Hematopoietic multipotent progenitor cell treated with erythropoietin and hydrocortisone succinate and interleukin-3 and kit ligand, for 15 days (in vitro differentiated cells): ENCODE measurements at regions not wholly inside any gene's neighbourhood (a gene's known extent, or its start where the extent isn't known, plus 50 kb on each side); places are given as distances from the start of the nearest gene placed in this dataset.
"Not testable (repeated sequence)": the region's sequence is repeated elsewhere in the genome, so short reads cannot be mapped to it uniquely, and the experiment has no call there.

Experiments
- DNase-seq: peaks from one replicate; pipeline ENCODE4 v3.0.0-alpha.2; 2015; ENCODE audit warnings: low spot score

- no peak for DNase-seq
These were observed 481.6 kb downstream of the EIPR1 start for GRCh38 chr2:2896011-2896410.

GRCh38 chr2:2894011-2894410 is 483.6 kb downstream of the EIPR1 start:
- DNase-seq: not testable (repeated sequence)

DNA sequence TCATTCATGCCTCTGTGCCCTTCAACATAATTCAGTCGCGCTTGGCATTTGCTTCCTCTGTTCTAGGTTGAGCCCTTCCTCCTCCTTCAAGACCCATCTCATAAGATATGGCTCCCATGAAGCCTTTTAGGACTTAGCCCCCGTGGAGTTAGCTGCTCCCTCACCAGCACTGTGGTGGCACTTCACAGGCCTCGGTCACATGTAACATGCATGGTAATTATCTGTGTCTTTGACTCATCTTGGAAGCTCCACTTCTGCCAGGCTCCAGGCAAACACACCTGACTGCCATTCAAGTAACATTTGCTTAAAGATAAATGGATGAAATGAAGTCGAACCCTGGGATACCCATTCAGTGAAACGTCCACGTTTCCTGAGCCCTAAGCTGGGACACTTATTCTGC is 484.7 kb downstream of the EIPR1 start:
- no peak for DNase-seq

- no peak for DNase-seq
These were observed 485.2 kb downstream of the EIPR1 start for GRCh38 chr2:2892378-2892777.

DNA sequence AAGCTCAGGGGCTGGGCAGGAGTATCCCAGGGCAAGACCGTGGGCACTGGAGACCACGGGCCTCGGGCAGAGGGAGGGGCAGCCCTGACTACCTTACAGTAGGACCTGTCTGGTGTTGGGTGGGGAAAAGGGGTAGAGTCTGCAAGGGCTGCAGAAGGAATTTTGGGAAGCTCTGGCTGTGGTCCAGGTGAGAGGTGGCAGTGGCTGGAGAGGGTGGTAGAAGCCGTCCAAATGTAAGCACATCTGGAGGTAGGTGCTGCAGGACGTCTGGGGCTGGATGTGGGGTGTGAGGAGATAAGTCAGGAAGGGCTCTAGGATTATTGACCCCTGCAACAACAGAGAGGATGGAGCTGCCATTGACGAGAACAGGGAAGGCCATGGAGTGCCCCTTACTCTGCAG is 486.7 kb downstream of the EIPR1 start:
- DNase-seq: no peak

GRCh38 chr2:2890246-2890645 is 487.4 kb downstream of the EIPR1 start:
- no peak for DNase-seq

- no peak for DNase-seq
These were observed 488.0 kb downstream of the EIPR1 start for GRCh38 chr2:2889646-2890045.

DNA sequence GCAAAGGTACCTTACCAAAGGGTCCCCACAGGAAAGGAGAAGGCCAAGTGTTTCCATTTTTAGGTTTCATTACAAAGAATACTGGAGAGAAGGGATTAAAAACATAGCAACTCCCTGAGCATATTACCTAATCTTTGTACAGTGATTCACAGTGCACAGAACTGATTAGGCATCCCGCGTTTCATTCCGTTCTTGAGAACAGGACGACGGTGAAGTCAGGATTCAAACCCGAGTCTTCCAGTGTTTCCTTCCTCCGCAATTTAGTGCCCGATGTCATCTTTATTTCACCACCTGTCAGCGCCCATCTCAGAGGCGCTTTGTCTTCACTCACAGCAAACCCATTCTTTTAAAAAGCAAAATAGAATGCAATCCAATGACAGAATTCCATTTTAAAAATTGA is 488.5 kb downstream of the EIPR1 start:
- DNase-seq: no peak

GRCh38 chr2:2887772-2888387 is 489.7 kb downstream of the EIPR1 start:
- DNase-seq: no peak

DNA sequence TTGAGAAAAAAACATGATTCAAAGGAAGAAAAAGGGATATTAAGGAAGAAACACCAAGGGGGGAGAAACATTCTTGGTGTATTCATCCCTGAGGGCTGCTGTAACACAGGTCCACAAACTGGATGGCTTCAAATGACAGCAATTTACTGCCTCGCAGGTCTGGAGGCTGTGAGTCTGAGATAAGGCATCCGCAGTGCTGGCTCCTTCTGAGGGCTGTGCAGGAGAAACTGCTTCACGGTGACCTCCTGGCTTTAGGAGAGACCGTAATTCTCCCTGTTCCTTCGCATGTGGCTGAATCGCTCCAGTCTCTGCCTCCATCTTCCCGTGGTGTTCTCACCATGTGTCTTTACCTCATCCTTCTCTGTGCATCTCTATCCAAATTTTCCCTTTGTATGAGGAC is 490.7 kb downstream of the EIPR1 start:
- no peak for DNase-seq

DNA sequence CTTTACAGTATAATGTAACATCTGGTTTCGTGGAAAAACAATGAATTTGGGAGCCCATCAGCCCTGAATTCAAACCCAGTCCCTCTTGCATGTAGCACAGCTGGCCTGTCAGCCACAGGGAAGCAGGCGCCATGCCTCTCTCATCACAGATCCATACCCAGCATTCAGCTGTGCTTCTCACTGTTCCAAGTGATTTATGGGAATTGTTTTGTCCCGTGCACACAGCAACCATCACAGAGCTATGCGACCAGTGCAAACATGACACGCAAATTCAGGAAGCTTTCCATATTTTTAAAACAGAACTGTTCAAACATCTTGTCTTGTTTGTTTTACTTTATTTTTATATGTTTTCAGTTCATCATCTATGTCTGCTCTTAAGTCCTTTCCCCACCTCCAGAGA is 496.1 kb downstream of the EIPR1 start:
- no peak for DNase-seq

DNA sequence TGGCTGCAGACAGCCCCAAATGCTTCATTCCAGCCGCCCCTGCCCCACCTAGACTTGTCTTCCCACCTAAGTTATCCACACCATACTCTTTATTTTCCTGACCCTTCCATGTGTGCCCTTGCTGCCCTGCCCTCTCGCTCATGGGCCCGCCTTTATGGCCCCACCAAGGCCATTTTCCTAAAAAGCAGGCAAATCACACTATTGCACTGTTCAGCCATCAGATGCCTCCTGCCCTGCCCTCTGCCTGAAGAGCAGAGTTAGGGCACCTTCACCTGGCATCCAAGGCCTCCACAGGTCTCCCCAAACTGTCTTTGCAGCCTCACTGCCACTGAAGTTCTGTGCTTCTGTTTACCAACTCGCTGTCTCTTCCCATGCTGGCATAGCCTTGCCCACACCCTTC is 496.7 kb downstream of the EIPR1 start:
- DNase-seq: no peak

- DNase-seq: no peak
These were observed 497.8 kb downstream of the EIPR1 start for GRCh38 chr2:2879781-2880180.

DNA sequence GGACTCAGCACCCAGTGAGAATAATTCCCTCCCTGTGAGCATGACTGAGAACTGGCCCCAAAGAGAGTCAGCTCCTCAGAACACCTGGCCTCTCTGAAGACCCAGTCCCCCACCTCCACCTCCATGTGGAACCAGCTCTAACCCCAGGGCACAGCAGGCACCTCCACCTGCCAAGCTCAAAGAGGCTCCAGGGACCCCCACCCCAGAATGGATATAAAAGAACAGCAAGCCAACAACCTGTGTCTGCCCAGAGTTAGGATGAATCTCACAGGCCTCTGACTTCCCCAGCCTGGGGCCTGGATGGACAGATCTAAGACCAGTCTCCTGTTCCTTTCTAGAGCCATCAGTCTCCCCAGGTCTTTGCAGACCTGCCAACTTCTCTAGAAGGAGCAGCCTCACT is 498.5 kb downstream of the EIPR1 start:
- no peak for DNase-seq

GRCh38 chr2:2877427-2877826 is 500.2 kb downstream of the EIPR1 start:
- DNase-seq: no peak

- no peak for DNase-seq
These were observed 501.0 kb downstream of the EIPR1 start for GRCh38 chr2:2876331-2877221.

DNA sequence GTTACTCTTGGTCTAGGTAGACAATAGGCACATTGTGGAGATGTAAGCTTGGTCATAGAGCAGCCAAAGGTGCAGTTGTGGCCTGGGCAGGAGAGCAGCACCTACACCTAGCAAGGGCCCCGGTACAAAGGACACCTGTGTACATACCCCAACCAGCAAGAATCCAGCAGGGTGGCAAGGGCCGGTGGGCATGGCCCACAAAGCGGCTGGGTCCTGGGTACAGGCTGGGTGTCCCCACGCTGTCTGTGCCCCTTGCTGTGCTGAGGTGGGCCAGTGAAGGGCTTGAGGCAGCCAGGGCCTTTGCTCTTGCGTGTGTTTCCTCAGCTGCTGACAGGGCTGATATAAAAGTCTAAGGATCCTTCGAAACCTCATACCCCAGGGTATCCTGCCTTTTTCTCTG is 501.8 kb downstream of the EIPR1 start:
- DNase-seq: no peak

DNA sequence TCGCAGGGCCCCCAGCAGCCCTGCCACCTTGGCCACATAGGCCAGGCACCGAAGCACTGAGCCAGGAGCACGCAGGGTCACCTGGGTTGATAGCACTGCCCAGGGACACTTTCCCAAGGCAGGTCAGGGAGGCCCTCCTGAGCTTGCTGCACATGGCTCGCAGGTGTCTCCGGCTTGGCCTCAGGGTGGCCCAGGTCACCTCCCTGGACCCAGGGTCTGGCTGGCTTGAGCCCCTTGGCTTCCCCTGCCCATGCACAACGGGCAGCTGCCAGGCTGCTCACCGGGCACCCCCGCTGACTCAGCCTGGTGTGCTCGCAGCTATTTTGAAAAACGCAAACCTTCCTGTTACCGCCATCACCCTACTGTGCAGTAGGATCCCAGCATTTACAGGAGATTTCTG is 502.3 kb downstream of the EIPR1 start:
- no peak for DNase-seq

DNA sequence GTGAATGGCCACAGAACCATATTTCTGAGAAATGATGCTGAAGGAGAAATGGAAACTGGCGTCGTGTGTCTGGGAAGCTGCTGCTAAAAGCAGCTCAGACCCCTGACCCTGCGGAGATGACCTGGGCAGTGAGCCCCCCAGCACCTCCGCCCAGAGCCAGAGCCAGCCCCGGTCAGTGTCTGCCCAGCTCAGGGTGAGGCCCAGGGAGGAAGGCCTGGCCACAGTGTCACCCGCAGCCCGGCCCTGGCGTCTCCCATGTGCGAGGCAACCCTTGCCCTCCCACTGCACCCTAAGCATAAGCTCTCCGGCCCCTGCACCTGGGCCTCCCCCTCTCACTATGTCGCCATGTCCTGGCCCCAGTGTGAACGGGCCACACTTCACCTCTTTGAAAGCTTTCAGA is 502.8 kb downstream of the EIPR1 start:
- DNase-seq: no peak

DNA sequence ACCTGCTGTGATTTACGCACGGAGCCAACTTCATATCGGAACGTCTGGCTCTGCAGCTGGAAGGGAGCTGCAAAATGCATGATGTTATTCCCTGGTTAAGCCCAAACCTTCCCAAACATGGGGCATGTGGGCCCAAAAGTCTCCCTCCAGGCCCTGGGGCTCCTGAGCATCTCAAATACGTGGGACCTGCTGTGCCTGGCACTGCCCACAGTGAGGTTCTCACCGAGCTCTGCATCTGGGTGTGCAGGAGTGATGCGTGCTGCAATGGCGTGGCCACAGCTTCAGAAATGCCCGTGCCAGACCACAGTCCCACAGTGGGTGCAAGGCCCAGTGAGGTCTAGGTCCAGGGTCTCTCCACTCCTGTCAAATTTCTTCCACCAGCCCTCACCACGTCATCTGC is 503.3 kb downstream of the EIPR1 start:
- no peak for DNase-seq

DNA sequence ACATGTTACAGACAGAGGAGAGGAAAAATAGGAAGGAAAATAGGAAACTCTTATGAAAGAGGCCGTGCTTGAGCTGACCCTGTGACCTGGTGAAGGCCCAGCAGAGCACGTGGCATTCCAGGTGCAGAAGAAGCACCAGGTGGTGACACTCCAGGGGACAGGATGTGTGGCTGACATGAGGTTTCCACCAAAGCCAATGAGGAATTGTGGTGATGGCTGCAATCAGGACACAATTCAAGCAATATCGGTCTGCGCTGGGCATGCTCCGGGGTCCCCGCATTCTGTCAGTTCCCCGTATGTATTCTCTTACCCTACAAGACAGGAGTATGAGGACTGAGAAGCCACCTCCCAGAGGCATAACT is 504.2 kb downstream of the EIPR1 start:
- no peak for DNase-seq

- no peak for DNase-seq
These were observed 504.7 kb downstream of the EIPR1 start for GRCh38 chr2:2872713-2873449.

- no peak for DNase-seq
These were observed 505.4 kb downstream of the EIPR1 start for GRCh38 chr2:2872309-2872617.
